HUES64 (cell line): ENCODE measurements at regions not wholly inside any gene's neighbourhood (a gene's known extent, or its start where the extent isn't known, plus 50 kb on each side); places are given as distances from the start of the nearest gene placed in this dataset.

ENCODE experiments used
- H3K27ac ChIP-seq: 2 replicates; pipeline ENCODE4 v1.7.0; 2013; ENCODE audit warnings: low read depth, low read length, inconsistent platforms
- H3K27me3 ChIP-seq: 2 replicates; pipeline ENCODE4 v1.6.1; 2013; ENCODE audit warnings: mild to moderate bottlenecking, low read length; ENCODE audit not compliant: insufficient read depth
- H3K36me3 ChIP-seq: 2 replicates; pipeline ENCODE4 v1.6.1; 2013; ENCODE audit warnings: mild to moderate bottlenecking, low read length; ENCODE audit not compliant: insufficient read depth
- H3K4me1 ChIP-seq: 2 replicates; pipeline ENCODE4 v1.6.1; 2013; ENCODE audit warnings: mild to moderate bottlenecking, low read length, moderate library complexity; ENCODE audit not compliant: insufficient read depth
- H3K4me3 ChIP-seq: 2 replicates; pipeline ENCODE4 v1.5.1; 2013; ENCODE audit warnings: mild to moderate bottlenecking, low read length, moderate library complexity
- H3K9ac ChIP-seq: 2 replicates; pipeline ENCODE4 v1.6.1; 2013; ENCODE audit warnings: mild to moderate bottlenecking, low read depth, low read length
- H3K9me3 ChIP-seq: 2 replicates; pipeline ENCODE4 v1.6.1; 2013; ENCODE audit warnings: low read depth, low read length; ENCODE audit not compliant: insufficient read depth
- WGBS: fragments of 150-250, 120-280 bp; methylation state at CpG from one replicate; pipeline ENCODE4 v1.1.7; 2013; ENCODE audit warnings: missing lambda C conversion rate; 5-methylcytosine and 5-hydroxymethylcytosine counted together

GRCh38 chr12:86801439-86801838, 545.2 kb upstream of the MGAT4C start:
- H3K9me3 ChIP-seq = no peaks in the 10 kb centered on the region
- no peaks in the 10 kb centered on the region for H3K27me3 ChIP-seq
- 100% methylated on average over 1 of the region's 1 CpG for WGBS
- no peak overlapping the region for H3K4me3 ChIP-seq
- no peak overlapping the region for H3K27ac ChIP-seq
- H3K9ac ChIP-seq = no peak overlapping the region
- H3K4me1 ChIP-seq = no peaks in the 10 kb centered on the region
- no peaks in the 10 kb centered on the region for H3K36me3 ChIP-seq

GRCh38 chr12:86799616-86800015, 543.4 kb upstream of the MGAT4C start:
- no peak overlapping the region for H3K9ac ChIP-seq
- WGBS = no CpG with 5 or more reads among the region's 2 CpGs
- no peak overlapping the region for H3K4me3 ChIP-seq
- H3K9me3 ChIP-seq = no peaks in the 10 kb centered on the region
- H3K27me3 ChIP-seq = no peaks in the 10 kb centered on the region
- H3K27ac ChIP-seq = no peak overlapping the region
- H3K4me1 ChIP-seq = no peaks in the 10 kb centered on the region
- no peaks in the 10 kb centered on the region for H3K36me3 ChIP-seq

GRCh38 chr12:86796550-86796949, 540.4 kb upstream of the MGAT4C start:
- H3K27ac ChIP-seq = no peak overlapping the region
- H3K4me1 ChIP-seq = no peaks in the 10 kb centered on the region
- no peaks in the 10 kb centered on the region for H3K9me3 ChIP-seq
- H3K9ac ChIP-seq = no peak overlapping the region
- no peaks in the 10 kb centered on the region for H3K36me3 ChIP-seq
- H3K4me3 ChIP-seq = no peak overlapping the region
- 80% methylated on average over 1 of the region's 1 CpG for WGBS
- no peaks in the 10 kb centered on the region for H3K27me3 ChIP-seq

GRCh38 chr12:86788661-86789060, 532.5 kb upstream of the MGAT4C start:
- no peaks in the 10 kb centered on the region for H3K27me3 ChIP-seq
- H3K4me3 ChIP-seq = no peak overlapping the region
- no peak overlapping the region for H3K9ac ChIP-seq
- H3K4me1 ChIP-seq = no peaks in the 10 kb centered on the region
- no peaks in the 10 kb centered on the region for H3K9me3 ChIP-seq
- H3K27ac ChIP-seq = no peak overlapping the region
- H3K36me3 ChIP-seq = no peaks in the 10 kb centered on the region

- H3K27ac ChIP-seq = no peak overlapping the region
- H3K4me1 ChIP-seq = no peaks in the 10 kb centered on the region
- no peaks in the 10 kb centered on the region for H3K27me3 ChIP-seq
- no peak overlapping the region for H3K4me3 ChIP-seq
- H3K36me3 ChIP-seq = no peaks in the 10 kb centered on the region
- H3K9ac ChIP-seq = no peak overlapping the region
- H3K9me3 ChIP-seq = no peaks in the 10 kb centered on the region
These were observed 531.2 kb upstream of the MGAT4C start for GRCh38 chr12:86787419-86787818.

GRCh38 chr12:86777325-86777724, 521.1 kb upstream of the MGAT4C start:
- no peak overlapping the region for H3K9ac ChIP-seq
- no peaks in the 10 kb centered on the region for H3K36me3 ChIP-seq
- no peaks in the 10 kb centered on the region for H3K27me3 ChIP-seq
- no peaks in the 10 kb centered on the region for H3K9me3 ChIP-seq
- 95% methylated on average over 2 of the region's 2 CpGs for WGBS
- H3K4me1 ChIP-seq = peaks cover 9% of the 10 kb centered on the region
- no peak overlapping the region for H3K4me3 ChIP-seq
- no peak overlapping the region for H3K27ac ChIP-seq

- Histone ChIP-seq H3K4me3 (no peak overlapping the region), H3K4me1 (peaks cover 9% of the 10 kb centered on the region), H3K9me3 (no peaks in the 10 kb centered on the region), H3K9ac (no peak overlapping the region), H3K27me3 (no peaks in the 10 kb centered on the region), H3K27ac (no peak overlapping the region; the same call in 1 of the 2 replicates), H3K36me3 (no peaks in the 10 kb centered on the region)
- WGBS = no CpG with 5 or more reads among the region's 1 CpG
These were observed 518.7 kb upstream of the MGAT4C start for GRCh38 chr12:86774841-86775388.

GRCh38 chr12:86772696-86773095, 516.5 kb upstream of the MGAT4C start:
- H3K9ac ChIP-seq = no peak overlapping the region
- WGBS = 87% methylated on average over 2 of the region's 2 CpGs
- H3K27me3 ChIP-seq = no peaks in the 10 kb centered on the region
- no peaks in the 10 kb centered on the region for H3K36me3 ChIP-seq
- peaks cover 9% of the 10 kb centered on the region for H3K4me1 ChIP-seq
- H3K27ac ChIP-seq = no peak overlapping the region
- H3K4me3 ChIP-seq = no peak overlapping the region
- no peaks in the 10 kb centered on the region for H3K9me3 ChIP-seq

GRCh38 chr12:86770871-86771270, 514.7 kb upstream of the MGAT4C start:
- H3K4me3 ChIP-seq = no peak overlapping the region
- no peaks in the 10 kb centered on the region for H3K36me3 ChIP-seq
- H3K9ac ChIP-seq = no peak overlapping the region
- H3K27ac ChIP-seq = no peak overlapping the region
- no peaks in the 10 kb centered on the region for H3K27me3 ChIP-seq
- H3K4me1 ChIP-seq = peaks cover 9% of the 10 kb centered on the region
- no peaks in the 10 kb centered on the region for H3K9me3 ChIP-seq

- Histone ChIP-seq H3K4me3 (no peak overlapping the region), H3K36me3 (no peaks in the 10 kb centered on the region), H3K27ac (no peak overlapping the region), H3K4me1 (no peaks in the 10 kb centered on the region), H3K27me3 (no peaks in the 10 kb centered on the region), H3K9me3 (no peaks in the 10 kb centered on the region), H3K9ac (no peak overlapping the region)
- 96% methylated on average over 1 of the region's 2 CpGs for WGBS
These were observed 492.7 kb upstream of the MGAT4C start for GRCh38 chr12:86748894-86749293.

GRCh38 chr12:86744547-86745212, 488.5 kb upstream of the MGAT4C start:
- no peak overlapping the region for H3K4me3 ChIP-seq
- no peaks in the 10 kb centered on the region for H3K4me1 ChIP-seq
- H3K27me3 ChIP-seq = no peaks in the 10 kb centered on the region
- H3K36me3 ChIP-seq = no peaks in the 10 kb centered on the region
- H3K9ac ChIP-seq = no peak overlapping the region
- H3K27ac ChIP-seq = no peak overlapping the region
- WGBS = 81% methylated on average over 2 of the region's 2 CpGs
- no peaks in the 10 kb centered on the region for H3K9me3 ChIP-seq
